A673 (cell line): ENCODE measurements at regions not wholly inside any gene's neighbourhood (a gene's known extent, or its start where the extent isn't known, plus 50 kb on each side); places are given as distances from the start of the nearest gene placed in this dataset.

Source experiments
- BruUV-seq: library from RNA; stranded (reverse); fragments of 400-500 nt; replicated peaks from 2 replicates; lab custom pipeline; 2021; lab: Mats Ljungman, UMichigan
- CTCF ChIA-PET: fragments of 300-600 bp; sonication (Branson Sonifier 250); formaldehyde crosslinking; loops from one replicate; lab custom pipeline; 2022; ENCODE audit warnings: antibody characterized with exemption; lab: Charles Lee
- POLR2A ChIA-PET: fragments of 300-600 bp; sonication (Branson Sonifier 250); formaldehyde crosslinking; loops from one replicate; lab custom pipeline; 2022; ENCODE audit warnings: antibody characterized with exemption; ENCODE audit not compliant: low non-redundant PET; lab: Charles Lee
- DNase-seq: peaks from one replicate; pipeline ENCODE4 v3.0.0-alpha.2; 2015; ENCODE audit warnings: low spot score
- H3K27ac ChIP-seq: fragments of 200-600 bp; sonication (generic); 2 replicates; pipeline ENCODE4 v1.5.1; 2016; ENCODE audit warnings: mixed run types, low read depth, mild to moderate bottlenecking, mixed read lengths, antibody characterized with exemption, low read length; ENCODE audit not compliant: poor library complexity, severe bottlenecking
- H3K27me3 ChIP-seq: fragments of 200-600 bp; sonication (generic); replicated peaks from 2 replicates; pipeline ENCODE4 v1.6.1; 2017; ENCODE audit warnings: mixed run types, low read depth, mild to moderate bottlenecking, mixed read lengths, antibody characterized with exemption, low read length; ENCODE audit not compliant: insufficient read depth, poor library complexity
- H3K36me3 ChIP-seq: fragments of 200-600 bp; sonication (generic); 2 replicates; pipeline ENCODE4 v1.6.1; 2016; ENCODE audit warnings: mixed run types, mild to moderate bottlenecking, mixed read lengths, antibody characterized with exemption, low read length; ENCODE audit not compliant: insufficient read depth, poor library complexity, severe bottlenecking
- H3K4me1 ChIP-seq: fragments of 200-600 bp; sonication (generic); 2 replicates; pipeline ENCODE4 v1.6.1; 2017; ENCODE audit warnings: mixed run types, mild to moderate bottlenecking, mixed read lengths, antibody characterized with exemption, low read length; ENCODE audit not compliant: insufficient read depth, poor library complexity, severe bottlenecking
- H3K4me3 ChIP-seq: fragments of 200-600 bp; sonication (generic); 2 replicates; pipeline ENCODE4 v1.5.1; 2016; ENCODE audit warnings: low read depth, mixed run types, mild to moderate bottlenecking, mixed read lengths, low read length; ENCODE audit not compliant: poor library complexity, severe bottlenecking
- H3K9me3 ChIP-seq: fragments of 200-600 bp; sonication (generic); 2 replicates; pipeline ENCODE4 v1.6.1; 2016; ENCODE audit warnings: mixed run types, low read depth, mild to moderate bottlenecking, mixed read lengths, antibody characterized with exemption, low read length; ENCODE audit not compliant: poor library complexity, severe bottlenecking
- EZH2 ChIP-seq: fragments of 200-600 bp; sonication (generic); IDR thresholded peaks from 2 replicates; pipeline ENCODE4 v1.6.1; 2017; ENCODE audit warnings: borderline replicate concordance, low read depth, mild to moderate bottlenecking, mixed read lengths, antibody characterized with exemption, low read length; ENCODE audit not compliant: poor library complexity, severe bottlenecking
- intact Hi-C: fragments of 100-400 bp; cut with micrococcal nuclease; formaldehyde crosslinking; loops from one replicate; pipeline ENCODE4 v1.10.0; 2022; ENCODE audit not compliant: unreplicated experiment
- TF ChIP-seq, protein P1 (sequence below): fragments of 300-800, 200-600 bp; sonication (generic); conservative IDR thresholded peaks from 2 replicates; pipeline ENCODE4 v1.5.1; 2017; ENCODE audit warnings: low read depth, mild to moderate bottlenecking, antibody characterized with exemption, low read length, moderate library complexity, mixed read lengths

DNA sequence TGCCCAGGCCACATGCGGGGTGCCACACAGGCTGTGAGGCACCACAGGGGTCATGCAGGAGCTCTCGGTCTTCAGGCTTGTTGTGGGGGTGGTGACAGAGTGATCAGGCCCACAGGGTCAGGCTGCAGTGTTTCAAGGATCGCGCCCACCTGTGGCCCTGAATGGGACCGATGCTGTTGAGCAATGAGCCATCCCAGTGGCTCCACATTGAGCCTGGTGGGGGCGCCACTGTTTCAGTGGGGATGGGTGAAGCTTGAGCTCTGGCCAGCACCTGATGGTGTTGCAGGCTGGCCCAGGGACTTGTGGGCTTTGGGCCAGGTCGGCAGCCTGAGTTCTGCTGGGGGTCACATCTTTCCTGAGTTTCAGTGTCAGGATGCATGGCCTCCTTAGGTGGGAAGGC lies 230.1 kb downstream of the UBE3A start:
- no TSS peak for BruUV-seq
- Histone ChIP-seq H3K4me3 (no peak overlapping the region), H3K36me3 (no peaks in the 10 kb centered on the region), H3K9me3 (peaks cover 49% of the 10 kb centered on the region), H3K27ac (no peak overlapping the region), H3K4me1 (no peaks in the 10 kb centered on the region), H3K27me3 (no peaks in the 10 kb centered on the region)
- no peak for TF ChIP-seq EZH2
- TF ChIP-seq, protein P1, sequence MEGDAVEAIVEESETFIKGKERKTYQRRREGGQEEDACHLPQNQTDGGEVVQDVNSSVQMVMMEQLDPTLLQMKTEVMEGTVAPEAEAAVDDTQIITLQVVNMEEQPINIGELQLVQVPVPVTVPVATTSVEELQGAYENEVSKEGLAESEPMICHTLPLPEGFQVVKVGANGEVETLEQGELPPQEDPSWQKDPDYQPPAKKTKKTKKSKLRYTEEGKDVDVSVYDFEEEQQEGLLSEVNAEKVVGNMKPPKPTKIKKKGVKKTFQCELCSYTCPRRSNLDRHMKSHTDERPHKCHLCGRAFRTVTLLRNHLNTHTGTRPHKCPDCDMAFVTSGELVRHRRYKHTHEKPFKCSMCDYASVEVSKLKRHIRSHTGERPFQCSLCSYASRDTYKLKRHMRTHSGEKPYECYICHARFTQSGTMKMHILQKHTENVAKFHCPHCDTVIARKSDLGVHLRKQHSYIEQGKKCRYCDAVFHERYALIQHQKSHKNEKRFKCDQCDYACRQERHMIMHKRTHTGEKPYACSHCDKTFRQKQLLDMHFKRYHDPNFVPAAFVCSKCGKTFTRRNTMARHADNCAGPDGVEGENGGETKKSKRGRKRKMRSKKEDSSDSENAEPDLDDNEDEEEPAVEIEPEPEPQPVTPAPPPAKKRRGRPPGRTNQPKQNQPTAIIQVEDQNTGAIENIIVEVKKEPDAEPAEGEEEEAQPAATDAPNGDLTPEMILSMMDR = no peak
- DNase-seq = no peak
- intact Hi-C loops = no loop called here
- CTCF ChIA-PET = no interaction called here
- POLR2A ChIA-PET = no interaction called here

GRCh38 chr15:25220834-25221233 lies 218.0 kb downstream of the UBE3A start:
- no TSS peak for BruUV-seq
- Histone ChIP-seq H3K9me3 (peaks cover 43% of the 10 kb centered on the region), H3K4me1 (no peaks in the 10 kb centered on the region), H3K27ac (no peak overlapping the region), H3K4me3 (no peak overlapping the region), H3K27me3 (no peaks in the 10 kb centered on the region), H3K36me3 (no peaks in the 10 kb centered on the region)
- intact Hi-C loops = no loop called here
- no peak for TF ChIP-seq EZH2
- TF ChIP-seq, protein P1 = no peak
- no peak for DNase-seq
- ChIA-PET CTCF (no interaction called here), POLR2A (no interaction called here)

- no peak overlapping the region for H3K27ac ChIP-seq
- H3K36me3 ChIP-seq = no peaks in the 10 kb centered on the region
- no TSS peak for BruUV-seq
- POLR2A ChIA-PET = no interaction called here
- peaks cover 64% of the 10 kb centered on the region for H3K9me3 ChIP-seq
- DNase-seq = no peak
- TF ChIP-seq, protein P1 = no peak
- no peak for TF ChIP-seq EZH2
- no peak overlapping the region for H3K4me3 ChIP-seq
- CTCF ChIA-PET = no interaction called here
- no peaks in the 10 kb centered on the region for H3K4me1 ChIP-seq
- intact Hi-C loops = no loop called here
- H3K27me3 ChIP-seq = no peaks in the 10 kb centered on the region
Measured at GRCh38 chr15:25224396-25224795, 214.4 kb downstream of the UBE3A start.
